K562 (cell line): ENCODE measurements at regions not wholly inside any gene's neighbourhood (a gene's known extent, or its start where the extent isn't known, plus 50 kb on each side); places are given as distances from the start of the nearest gene placed in this dataset.

Source experiments
- ATAC-seq: fragments of 200-7000 bp; cut with Tn5 transposase; 3 replicates; pipeline ENCODE4 v1.9.1; 2020; ENCODE audit warnings: moderate library complexity
- BruUV-seq: library from RNA; stranded (reverse); fragments of 400-500 nt; replicated peaks from 2 replicates; lab custom pipeline; 2021; lab: Mats Ljungman, UMichigan
- CTCF ChIA-PET: fragments of 300-600 bp; formaldehyde crosslinking; extraction: SDS; loops from one replicate; lab custom pipeline; 2021; ENCODE audit warnings: low intra/inter-chr PET ratio; lab: Yijun Ruan, JAX
- POLR2A ChIA-PET: fragments of 300-600, 350-650 bp; sonication (Branson Sonifier 250); formaldehyde crosslinking; extraction: SDS; loops from one replicate; lab custom pipeline; 2021; ENCODE audit warnings: antibody characterized with exemption, inconsistent platforms; lab: Yijun Ruan, JAX
- DNase-seq, 4 experiments: peaks; one replicate each; pipeline versions ENCODE4 v3.0.0 to v3.0.0-alpha.2; 2011 to 2018; ENCODE audit warnings: low spot score in 3 of 4, mixed read lengths in 3 of 4; ENCODE audit errors: extremely low read depth in 1 of 4
- FAIRE-seq: peaks from 2 replicates; lab custom pipeline; 2011; peaks lifted over from hg19 to GRCh38; lab: Jason Lieb, UNC
- H2AFZ ChIP-seq: 2 replicates; pipeline ENCODE4 v1.6.0; 2011; ENCODE audit warnings: low read depth, low read length, control low read depth, inconsistent platforms
- H3K27ac ChIP-seq: fragments of 200-600 bp; 3 replicates; pipeline ENCODE4 v1.8.0; 2011; ENCODE audit warnings: low read depth, mild to moderate bottlenecking, control low read depth, inconsistent platforms, low read length, moderate library complexity, mixed read lengths; ENCODE audit errors: extremely low read depth
- H3K27me3 ChIP-seq, 2 experiments: fragments of 300-600 bp in 1 of 2; 2 replicates in 1 of 2; 3 replicates in 1 of 2; pipeline versions ENCODE4 v1.6.0 to v1.8.0; 2011; ENCODE audit warnings: inconsistent platforms in 2 of 2, low read length in 2 of 2, mild to moderate bottlenecking in 1 of 2, mixed read lengths in 1 of 2, moderate library complexity in 1 of 2; ENCODE audit not compliant: control insufficient read depth in 2 of 2, insufficient read depth in 2 of 2
- H3K36me3 ChIP-seq: fragments of 300-600 bp; 3 replicates; pipeline ENCODE4 v1.8.0; 2011; ENCODE audit warnings: mild to moderate bottlenecking, low read length, inconsistent platforms; ENCODE audit not compliant: control insufficient read depth, insufficient read depth
- H3K4me1 ChIP-seq, 2 experiments: fragments of 200-600 bp in 1 of 2; replicated peaks in 1 of 2; 2 replicates in 1 of 2; 3 replicates in 1 of 2; pipeline versions ENCODE4 v1.5.1 to v1.8.0; 2011; ENCODE audit warnings: inconsistent platforms in 2 of 2, low read length in 2 of 2, mild to moderate bottlenecking in 1 of 2, mixed read lengths in 1 of 2, moderate library complexity in 1 of 2; ENCODE audit not compliant: control insufficient read depth in 2 of 2, insufficient read depth in 2 of 2
- H3K4me2 ChIP-seq: 2 replicates; pipeline ENCODE4 v1.6.1; 2011; ENCODE audit warnings: low read length, control low read depth, inconsistent platforms, mixed read lengths; ENCODE audit not compliant: insufficient read depth
- H3K4me3 ChIP-seq: fragments of 200-600 bp; sonication (generic), shearing (Covaris generic); 2 replicates; pipeline ENCODE4 v1.5.1; 2016; ENCODE audit warnings: control low read depth, inconsistent platforms
- H3K79me2 ChIP-seq: fragments of 200-600 bp; 3 replicates; pipeline ENCODE4 v1.8.0; 2011; ENCODE audit warnings: low read length, inconsistent platforms; ENCODE audit not compliant: control insufficient read depth, insufficient read depth
- H3K9ac ChIP-seq, 2 experiments: 2 replicates each; pipeline versions ENCODE4 v1.6.0 to v1.6.1; 2011; ENCODE audit warnings: low read depth in 2 of 2, low read length in 2 of 2, control low read depth in 1 of 2, inconsistent platforms in 1 of 2, mild to moderate bottlenecking in 1 of 2, mixed read lengths in 1 of 2; ENCODE audit not compliant: insufficient read depth in 1 of 2
- H3K9me1 ChIP-seq: one replicate; pipeline ENCODE4 v1.6.0; 2011; ENCODE audit warnings: inconsistent platforms, mild to moderate bottlenecking, low read length, moderate library complexity; ENCODE audit not compliant: control insufficient read depth, insufficient read depth
- H3K9me3 ChIP-seq: replicated peaks from 2 replicates; pipeline ENCODE4 v1.5.1; 2011; ENCODE audit warnings: low read depth, low read length, inconsistent platforms; ENCODE audit not compliant: control insufficient read depth, insufficient read depth
- H4K20me1 ChIP-seq: replicated peaks from 2 replicates; pipeline ENCODE4 v1.6.1; 2011; ENCODE audit warnings: low read length, inconsistent platforms, mixed read lengths; ENCODE audit not compliant: control insufficient read depth, insufficient read depth
- CREB1 ChIP-seq, 2 experiments: sonication (generic) in 1 of 2; formaldehyde crosslinking in 1 of 2; IDR thresholded peaks; 2 replicates each; pipeline versions ENCODE4 v1.6.1 to v1.8.0; 2012 to 2022; ENCODE audit warnings: inconsistent platforms in 1 of 2, mild to moderate bottlenecking in 1 of 2, missing genetic modification reagents in 1 of 2, moderate library complexity in 1 of 2
- PHF21A ChIP-seq: fragments of 450-650 bp; IDR thresholded peaks from 2 replicates; pipeline ENCODE4 v1.6.1; 2017; ENCODE audit warnings: low read depth, borderline replicate concordance
- RBM17 ChIP-seq: fragments of 200-400 bp; formaldehyde crosslinking; IDR thresholded peaks from 2 replicates; pipeline ENCODE4 v1.6.1; 2017; ENCODE audit warnings: low read depth, mild to moderate bottlenecking, low read length, borderline replicate concordance
- ZNF589 ChIP-seq: fragments of 200-800 bp; sonication (Bioruptor generic); IDR thresholded peaks from 2 replicates; pipeline ENCODE4 v1.6.1; 2016; ENCODE audit warnings: low read depth, missing genetic modification characterization, missing compliant biosample characterization
- WGBS: fragments of 100-300 bp; shearing (Covaris generic); methylation state at CpG from one replicate; pipeline ENCODE4 v1.1.6; 2016; ENCODE audit warnings: low coverage, mixed read lengths; ENCODE audit not compliant: insufficient coverage; ENCODE audit errors: missing lambda C conversion rate; 5-methylcytosine and 5-hydroxymethylcytosine counted together
- in situ Hi-C: fragments of 300-500 bp; cut with MboI; formaldehyde crosslinking; loops from 4 replicates; pipeline ENCODE4 v1.15.0; 2018; ENCODE audit warnings: inconsistent platforms, mixed read lengths
- intact Hi-C: fragments of 100-400 bp; cut with micrococcal nuclease; formaldehyde crosslinking; loops from 2 replicates; pipeline ENCODE4 v1.14.2; 2022
- TF ChIP-seq, protein P1 (sequence below), 2 experiments: fragments of 450-650 bp; formaldehyde crosslinking in 1 of 2; IDR thresholded peaks; 2 replicates each; pipeline versions ENCODE4 v1.4.0 to v1.6.1; 2014 to 2020; ENCODE audit warnings: mild to moderate bottlenecking in 2 of 2, borderline replicate concordance in 1 of 2, low read depth in 1 of 2
- TF ChIP-seq, protein P2 (sequence below), 2 experiments: fragments of 450-650 bp in 1 of 2; sonication (generic) in 1 of 2; formaldehyde crosslinking; conservative IDR thresholded peaks; 2 replicates each; pipeline versions ENCODE4 v1.4.0 to v1.8.1; 2020 to 2022; ENCODE audit warnings: mild to moderate bottlenecking in 1 of 2, missing genetic modification reagents in 1 of 2

DNA sequence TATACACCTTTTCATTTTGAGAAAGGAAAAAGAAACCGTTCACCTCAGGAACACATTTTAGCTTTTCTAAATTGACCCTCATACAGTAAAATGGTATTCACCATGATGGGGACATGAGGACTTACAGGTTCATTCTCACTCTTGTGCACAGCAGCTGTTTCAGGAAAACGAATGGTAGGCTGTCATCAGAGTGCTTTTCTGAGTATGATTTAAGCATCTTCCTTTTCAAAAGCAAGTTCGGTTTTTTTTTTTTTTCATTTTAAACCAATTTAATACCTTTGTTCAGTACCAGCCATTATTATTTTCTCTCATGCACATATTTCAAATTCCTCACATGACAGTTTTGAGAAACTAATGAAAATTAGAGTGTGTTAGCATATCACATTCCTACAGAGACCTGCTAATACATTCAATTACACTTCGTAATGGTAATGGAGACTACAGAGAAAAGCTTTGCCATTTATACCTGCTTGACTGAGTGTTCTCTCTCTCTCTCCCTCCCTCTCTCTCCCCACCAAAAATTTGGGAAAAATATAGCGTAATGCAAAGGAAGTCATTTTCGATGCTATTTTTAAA lies 129.2 kb downstream of the SAMD5 start:
- no TSS peak for BruUV-seq
- no peak for FAIRE-seq
- Histone ChIP-seq H3K4me3 (no peak overlapping the region), H3K27ac (no peak overlapping the region), H2AFZ (no peak overlapping the region), H3K9me1 (no peaks in the 10 kb centered on the region), H4K20me1 (no peaks in the 10 kb centered on the region), H3K9me3 (no peaks in the 10 kb centered on the region), H3K36me3 (no peaks in the 10 kb centered on the region), H3K4me1 (no peaks in the 10 kb centered on the region), H3K27me3 (peaks cover 16 to 21% of the 10 kb centered on the region in 2 experiments), H3K4me2 (no peak overlapping the region), H3K9ac (no peak overlapping the region), H3K79me2 (no peaks in the 10 kb centered on the region)
- CTCF ChIA-PET: no interaction called here
- no peak for DNase-seq
- WGBS: 3% methylated on average over 6 of the region's 6 CpGs
- POLR2A ChIA-PET: interaction anchor here (2.9 kb wide), 1 partner anchor 14 kb away, joined by 11 read pairs; no protein-coding TSS in a partner anchor
- in situ Hi-C loops (no loop called here), intact Hi-C loops (no loop called here)
- ATAC-seq: no peak
- TF ChIP-seq PHF21A: no peak
- TF ChIP-seq ZNF589 (CRISPR knock-in tag): no peak
- TF ChIP-seq CREB1 (IDR thresholded peaks at IDR 0.05): no peak
- TF ChIP-seq CREB1 (CRISPR knock-in tag; IDR thresholded peaks at IDR 0.05): no peak
- TF ChIP-seq, protein P1, sequence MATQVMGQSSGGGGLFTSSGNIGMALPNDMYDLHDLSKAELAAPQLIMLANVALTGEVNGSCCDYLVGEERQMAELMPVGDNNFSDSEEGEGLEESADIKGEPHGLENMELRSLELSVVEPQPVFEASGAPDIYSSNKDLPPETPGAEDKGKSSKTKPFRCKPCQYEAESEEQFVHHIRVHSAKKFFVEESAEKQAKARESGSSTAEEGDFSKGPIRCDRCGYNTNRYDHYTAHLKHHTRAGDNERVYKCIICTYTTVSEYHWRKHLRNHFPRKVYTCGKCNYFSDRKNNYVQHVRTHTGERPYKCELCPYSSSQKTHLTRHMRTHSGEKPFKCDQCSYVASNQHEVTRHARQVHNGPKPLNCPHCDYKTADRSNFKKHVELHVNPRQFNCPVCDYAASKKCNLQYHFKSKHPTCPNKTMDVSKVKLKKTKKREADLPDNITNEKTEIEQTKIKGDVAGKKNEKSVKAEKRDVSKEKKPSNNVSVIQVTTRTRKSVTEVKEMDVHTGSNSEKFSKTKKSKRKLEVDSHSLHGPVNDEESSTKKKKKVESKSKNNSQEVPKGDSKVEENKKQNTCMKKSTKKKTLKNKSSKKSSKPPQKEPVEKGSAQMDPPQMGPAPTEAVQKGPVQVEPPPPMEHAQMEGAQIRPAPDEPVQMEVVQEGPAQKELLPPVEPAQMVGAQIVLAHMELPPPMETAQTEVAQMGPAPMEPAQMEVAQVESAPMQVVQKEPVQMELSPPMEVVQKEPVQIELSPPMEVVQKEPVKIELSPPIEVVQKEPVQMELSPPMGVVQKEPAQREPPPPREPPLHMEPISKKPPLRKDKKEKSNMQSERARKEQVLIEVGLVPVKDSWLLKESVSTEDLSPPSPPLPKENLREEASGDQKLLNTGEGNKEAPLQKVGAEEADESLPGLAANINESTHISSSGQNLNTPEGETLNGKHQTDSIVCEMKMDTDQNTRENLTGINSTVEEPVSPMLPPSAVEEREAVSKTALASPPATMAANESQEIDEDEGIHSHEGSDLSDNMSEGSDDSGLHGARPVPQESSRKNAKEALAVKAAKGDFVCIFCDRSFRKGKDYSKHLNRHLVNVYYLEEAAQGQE (IDR thresholded peaks at IDR 0.05; ENCODE audit: borderline replicate concordance): no peak
- TF ChIP-seq, protein P1 (CRISPR knock-in tag; IDR thresholded peaks at IDR 0.05; ENCODE audit: low read depth): no peak
- TF ChIP-seq RBM17: no peak
- TF ChIP-seq, protein P2, sequence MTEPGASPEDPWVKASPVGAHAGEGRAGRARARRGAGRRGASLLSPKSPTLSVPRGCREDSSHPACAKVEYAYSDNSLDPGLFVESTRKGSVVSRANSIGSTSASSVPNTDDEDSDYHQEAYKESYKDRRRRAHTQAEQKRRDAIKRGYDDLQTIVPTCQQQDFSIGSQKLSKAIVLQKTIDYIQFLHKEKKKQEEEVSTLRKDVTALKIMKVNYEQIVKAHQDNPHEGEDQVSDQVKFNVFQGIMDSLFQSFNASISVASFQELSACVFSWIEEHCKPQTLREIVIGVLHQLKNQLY (CRISPR knock-in tag; conservative IDR thresholded peaks at IDR 0.05): no peak
